WTC11 (cell line): ENCODE measurements at regions not wholly inside any gene's neighbourhood (a gene's known extent, or its start where the extent isn't known, plus 50 kb on each side); places are given as distances from the start of the nearest gene placed in this dataset.

Source experiments
- ATAC-seq: fragments of 200-7000 bp; cut with Tn5 transposase; 2 replicates; pipeline ENCODE4 v1.10.0; 2021; ENCODE audit warnings: mild to moderate bottlenecking, moderate library complexity
- CTCF ChIA-PET: fragments of 300-600 bp; sonication (Branson Sonifier 250); formaldehyde crosslinking; loops from one replicate; lab custom pipeline; 2021; ENCODE audit warnings: antibody characterized with exemption; lab: Charles Lee
- POLR2A ChIA-PET: fragments of 350-600 bp; sonication (Branson Sonifier 250); formaldehyde crosslinking; loops from one replicate; lab custom pipeline; 2021; ENCODE audit warnings: antibody characterized with exemption; lab: Charles Lee
- DNase-seq: peaks from one replicate; pipeline ENCODE4 v3.0.0; 2021; ENCODE audit warnings: low spot score
- H3K27ac Mint-ChIP-seq: 2 replicates; pipeline ENCODE4 v1.8.0; 2021; ENCODE audit warnings: mixed read lengths
- H3K27me3 Mint-ChIP-seq: 2 replicates; pipeline ENCODE4 v1.8.0; 2021; ENCODE audit warnings: low read depth, mild to moderate bottlenecking, moderate library complexity, mixed read lengths
- H3K36me3 Mint-ChIP-seq: 2 replicates; pipeline ENCODE4 v1.8.0; 2021; ENCODE audit warnings: mixed read lengths
- H3K4me1 Mint-ChIP-seq: 2 replicates; pipeline ENCODE4 v1.8.0; 2022; ENCODE audit warnings: mixed read lengths
- H3K4me3 Mint-ChIP-seq: 2 replicates; pipeline ENCODE4 v1.8.0; 2021; ENCODE audit warnings: mild to moderate bottlenecking, moderate library complexity, mixed read lengths
- H3K9me3 Mint-ChIP-seq: 2 replicates; pipeline ENCODE4 v1.8.0; 2021; ENCODE audit warnings: mixed read lengths
- AR ChIP-seq: fragments of 250-450 bp; sonication (Bioruptor Pico); IDR thresholded peaks from 2 replicates; pipeline ENCODE4 v1.9.0; 2021; ENCODE audit warnings: mild to moderate bottlenecking
- ARID4B ChIP-seq: sonication (generic); formaldehyde crosslinking; IDR thresholded peaks from 2 replicates; pipeline ENCODE4 v1.8.0; 2023; ENCODE audit warnings: missing genetic modification reagents, mild to moderate bottlenecking, borderline replicate concordance
- ATF1 ChIP-seq: sonication (generic); formaldehyde crosslinking; IDR thresholded peaks from 2 replicates; pipeline ENCODE4 v1.8.1; 2023; ENCODE audit warnings: mild to moderate bottlenecking, moderate library complexity, missing genetic modification reagents
- ATF6 ChIP-seq: sonication (generic); formaldehyde crosslinking; IDR thresholded peaks from 2 replicates; pipeline ENCODE4 v1.8.1; 2023; ENCODE audit warnings: mild to moderate bottlenecking, missing genetic modification reagents
- ERG ChIP-seq: fragments of 250-450 bp; sonication (Bioruptor Pico); IDR thresholded peaks from 2 replicates; pipeline ENCODE4 v1.8.0; 2021; ENCODE audit warnings: mild to moderate bottlenecking
- GRHL2 ChIP-seq: fragments of 250-450 bp; sonication (Bioruptor Pico); IDR thresholded peaks from 2 replicates; pipeline ENCODE4 v1.8.0; 2022; ENCODE audit warnings: mild to moderate bottlenecking, moderate library complexity; ENCODE audit not compliant: insufficient replicate concordance, severe bottlenecking
- GTF2I ChIP-seq: fragments of 250-450 bp; sonication (Bioruptor Pico); conservative IDR thresholded peaks from 2 replicates; pipeline ENCODE4 v1.4.0; 2021; ENCODE audit warnings: mild to moderate bottlenecking
- JAZF1 ChIP-seq: fragments of 250-450 bp; sonication (Bioruptor Pico); IDR thresholded peaks from 2 replicates; pipeline ENCODE4 v1.9.0; 2021; ENCODE audit warnings: moderate library complexity, mild to moderate bottlenecking, inconsistent platforms
- JUN ChIP-seq: sonication (generic); formaldehyde crosslinking; IDR thresholded peaks from 2 replicates; pipeline ENCODE4 v1.8.0; 2023; ENCODE audit warnings: mild to moderate bottlenecking, missing genetic modification reagents
- MYBL2 ChIP-seq: sonication (generic); formaldehyde crosslinking; IDR thresholded peaks from 2 replicates; pipeline ENCODE4 v1.8.1; 2023; ENCODE audit warnings: mild to moderate bottlenecking, moderate library complexity, missing genetic modification reagents
- NFATC4 ChIP-seq: fragments of 250-450 bp; sonication (Bioruptor Pico); IDR thresholded peaks from 2 replicates; pipeline ENCODE4 v1.9.0; 2021; ENCODE audit warnings: mild to moderate bottlenecking
- NFYB ChIP-seq: sonication (generic); formaldehyde crosslinking; conservative IDR thresholded peaks from 2 replicates; pipeline ENCODE4 v1.8.0; 2022; ENCODE audit warnings: low read depth, missing genetic modification reagents
- PREB ChIP-seq: sonication (generic); formaldehyde crosslinking; IDR thresholded peaks from 2 replicates; pipeline ENCODE4 v1.8.1; 2022; ENCODE audit warnings: mild to moderate bottlenecking, missing genetic modification reagents, moderate library complexity, borderline replicate concordance
- RORB ChIP-seq: fragments of 250-450 bp; sonication (Bioruptor Pico); IDR thresholded peaks from 2 replicates; pipeline ENCODE4 v1.9.0; 2021; ENCODE audit warnings: mild to moderate bottlenecking
- SMAD3 ChIP-seq: sonication (generic); formaldehyde crosslinking; IDR thresholded peaks from 2 replicates; pipeline ENCODE4 v1.8.0; 2022; ENCODE audit warnings: missing genetic modification reagents, mild to moderate bottlenecking, borderline replicate concordance
- TCF7 ChIP-seq: sonication (generic); formaldehyde crosslinking; IDR thresholded peaks from 2 replicates; pipeline ENCODE4 v1.8.0; 2022; ENCODE audit warnings: mild to moderate bottlenecking, low read depth, missing genetic modification reagents, moderate library complexity
- TEAD1 ChIP-seq: sonication (generic); formaldehyde crosslinking; IDR thresholded peaks from 2 replicates; pipeline ENCODE4 v1.8.0; 2022; ENCODE audit warnings: mild to moderate bottlenecking, missing genetic modification reagents
- TP53 ChIP-seq: sonication (generic); formaldehyde crosslinking; IDR thresholded peaks from 2 replicates; pipeline ENCODE4 v1.8.1; 2023; ENCODE audit warnings: mild to moderate bottlenecking, missing genetic modification reagents
- ZBTB43 ChIP-seq: sonication (generic); formaldehyde crosslinking; IDR thresholded peaks from 2 replicates; pipeline ENCODE4 v1.8.1; 2023; ENCODE audit warnings: mild to moderate bottlenecking, missing genetic modification reagents
- ZNF121 ChIP-seq: sonication (generic); formaldehyde crosslinking; IDR thresholded peaks from 2 replicates; pipeline ENCODE4 v1.8.0; 2023; ENCODE audit warnings: missing genetic modification reagents
- ZNF423 ChIP-seq: fragments of 250-450 bp; sonication (Bioruptor Pico); IDR thresholded peaks from 2 replicates; pipeline ENCODE4 v2.1.2; 2022; ENCODE audit warnings: mild to moderate bottlenecking, moderate library complexity
- ZNF671 ChIP-seq: fragments of 250-450 bp; sonication (Bioruptor Pico); IDR thresholded peaks from 2 replicates; pipeline ENCODE4 v1.8.0; 2021; ENCODE audit warnings: mild to moderate bottlenecking

- Mint-ChIP-seq H3K36me3 (peaks cover 2% of the 10 kb centered on the region; the same call in 1 of the 2 replicates), H3K9me3 (peaks cover 7% of the 10 kb centered on the region; the same call in 1 of the 2 replicates), H3K27ac (no peak overlapping the region; the same call in 1 of the 2 replicates), H3K27me3 (no peaks in the 10 kb centered on the region), H3K4me3 (no peak overlapping the region), H3K4me1 (peaks cover 22% of the 10 kb centered on the region)
- CTCF ChIA-PET: interaction anchor here (1.0 to 1.8 kb wide), 4 partner anchors 12 to 442 kb away, joined by 3 to 5 read pairs (median 4); no protein-coding TSS in a partner anchor
- no peak for DNase-seq
- no peak for ATAC-seq
- POLR2A ChIA-PET: interaction anchor here (0.8 kb wide), 1 partner anchor 220 kb away, joined by 3 read pairs; no protein-coding TSS in a partner anchor
- TF ChIP-seq ZNF121: no peak
- no peak for TF ChIP-seq JAZF1 (CRISPR knock-in tag)
Observed at GRCh38 chr10:60645980-60646379, 132.3 kb upstream of the CDK1 start.

- Mint-ChIP-seq H3K27me3 (no peaks in the 10 kb centered on the region), H3K9me3 (peaks cover 11% of the 10 kb centered on the region; the same call in 1 of the 2 replicates), H3K4me3 (no peak overlapping the region), H3K27ac (no peak overlapping the region), H3K4me1 (peaks cover 9% of the 10 kb centered on the region), H3K36me3 (peaks cover 2% of the 10 kb centered on the region; the same call in 1 of the 2 replicates)
- no peak for TF ChIP-seq PREB (CRISPR knock-in tag)
- no peak for TF ChIP-seq TP53 (CRISPR knock-in tag)
- TF ChIP-seq SMAD3: no peak
- no peak for TF ChIP-seq TEAD1 (CRISPR knock-in tag)
- TF ChIP-seq ATF1 (CRISPR knock-in tag): no peak
- no peak for TF ChIP-seq GTF2I
- TF ChIP-seq ZBTB43: no peak
- no peak for TF ChIP-seq ZNF423 (CRISPR knock-in tag)
- TF ChIP-seq NFATC4 (CRISPR knock-in tag): no peak
- TF ChIP-seq JUN (CRISPR knock-in tag): no peak
- TF ChIP-seq TCF7 (CRISPR knock-in tag): no peak
- no peak for TF ChIP-seq ARID4B (CRISPR knock-in tag)
- no peak for TF ChIP-seq RORB (CRISPR knock-in tag)
- TF ChIP-seq ZNF671 (CRISPR knock-in tag): no peak
- TF ChIP-seq NFYB: no peak
- TF ChIP-seq AR: no peak
- TF ChIP-seq MYBL2 (CRISPR knock-in tag): no peak
- TF ChIP-seq GRHL2 (CRISPR knock-in tag): no peak
- TF ChIP-seq ATF6 (CRISPR knock-in tag): no peak
- no peak for TF ChIP-seq ERG (CRISPR knock-in tag)
- ChIA-PET CTCF (interaction anchor here (0.6 to 0.8 kb wide), 2 partner anchors 82 to 89 kb away, joined by 3 read pairs; no protein-coding TSS in a partner anchor), POLR2A (no interaction called here)
- no peak for ATAC-seq
- no peak for DNase-seq
Observed at GRCh38 chr10:60644436-60645130, 133.7 kb upstream of the CDK1 start.
